Mesothelial cell of epicardium (in vitro differentiated cells): ENCODE measurements at regions not wholly inside any gene's neighbourhood (a gene's known extent, or its start where the extent isn't known, plus 50 kb on each side); places are given as distances from the start of the nearest gene placed in this dataset.

Experiments
- DNase-seq, 2 experiments: peaks; one replicate each; pipeline ENCODE4 v3.0.0; 2021; ENCODE audit warnings: low spot score in 2 of 2; ENCODE audit not compliant: unreplicated experiment in 2 of 2
- H3K27ac Mint-ChIP-seq: 2 replicates; pipeline ENCODE4 v1.8.0; 2021; ENCODE audit warnings: mixed read lengths
- H3K27me3 Mint-ChIP-seq: 2 replicates; pipeline ENCODE4 v1.8.0; 2021; ENCODE audit warnings: low read depth, mixed read lengths
- H3K36me3 Mint-ChIP-seq: 2 replicates; pipeline ENCODE4 v1.8.0; 2021; ENCODE audit warnings: mixed read lengths
- H3K4me1 Mint-ChIP-seq: 2 replicates; pipeline ENCODE4 v1.8.0; 2021; ENCODE audit warnings: mixed read lengths
- H3K4me3 Mint-ChIP-seq: 2 replicates; pipeline ENCODE4 v1.8.0; 2021; ENCODE audit warnings: mild to moderate bottlenecking, moderate library complexity, mixed read lengths
- H3K9me3 Mint-ChIP-seq: 2 replicates; pipeline ENCODE4 v1.8.0; 2021; ENCODE audit warnings: mixed read lengths
- TF ChIP-seq, protein P1 (sequence below): fragments of 200-600 bp; sonication (generic); IDR thresholded peaks from one replicate; pipeline ENCODE4 v1.5.0; 2021; ENCODE audit warnings: antibody characterized with exemption; ENCODE audit not compliant: unreplicated experiment

DNA sequence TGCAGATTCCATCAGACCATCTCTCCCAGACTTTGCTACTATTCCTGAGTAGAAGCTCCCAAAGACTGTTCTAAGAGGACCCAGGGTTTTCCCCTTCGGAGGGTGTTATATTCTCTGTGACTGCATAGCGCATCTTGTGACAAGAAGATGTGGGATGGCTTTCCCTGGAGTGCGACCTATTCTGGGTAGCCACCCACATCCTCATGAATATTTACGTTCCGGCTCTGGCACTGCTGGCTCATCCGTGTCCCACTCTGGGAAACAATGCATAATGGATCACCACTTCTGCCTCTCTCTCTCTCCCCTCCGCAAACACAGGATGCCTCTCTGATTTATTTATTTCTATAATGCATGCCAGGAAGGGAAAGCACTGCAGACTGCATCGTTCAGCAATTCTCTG lies 166.1 kb downstream of the PYDC2 start:
- no peak for DNase-seq
- TF ChIP-seq, protein P1, sequence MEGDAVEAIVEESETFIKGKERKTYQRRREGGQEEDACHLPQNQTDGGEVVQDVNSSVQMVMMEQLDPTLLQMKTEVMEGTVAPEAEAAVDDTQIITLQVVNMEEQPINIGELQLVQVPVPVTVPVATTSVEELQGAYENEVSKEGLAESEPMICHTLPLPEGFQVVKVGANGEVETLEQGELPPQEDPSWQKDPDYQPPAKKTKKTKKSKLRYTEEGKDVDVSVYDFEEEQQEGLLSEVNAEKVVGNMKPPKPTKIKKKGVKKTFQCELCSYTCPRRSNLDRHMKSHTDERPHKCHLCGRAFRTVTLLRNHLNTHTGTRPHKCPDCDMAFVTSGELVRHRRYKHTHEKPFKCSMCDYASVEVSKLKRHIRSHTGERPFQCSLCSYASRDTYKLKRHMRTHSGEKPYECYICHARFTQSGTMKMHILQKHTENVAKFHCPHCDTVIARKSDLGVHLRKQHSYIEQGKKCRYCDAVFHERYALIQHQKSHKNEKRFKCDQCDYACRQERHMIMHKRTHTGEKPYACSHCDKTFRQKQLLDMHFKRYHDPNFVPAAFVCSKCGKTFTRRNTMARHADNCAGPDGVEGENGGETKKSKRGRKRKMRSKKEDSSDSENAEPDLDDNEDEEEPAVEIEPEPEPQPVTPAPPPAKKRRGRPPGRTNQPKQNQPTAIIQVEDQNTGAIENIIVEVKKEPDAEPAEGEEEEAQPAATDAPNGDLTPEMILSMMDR = no peak
- Mint-ChIP-seq H3K9me3 (no peaks in the 10 kb centered on the region), H3K4me3 (no peak overlapping the region), H3K27me3 (no peaks in the 10 kb centered on the region), H3K27ac (no peak overlapping the region), H3K4me1 (peaks cover 9% of the 10 kb centered on the region), H3K36me3 (no peaks in the 10 kb centered on the region)

GRCh38 chr3:191628571-191628970 lies 167.6 kb downstream of the PYDC2 start:
- H3K27ac Mint-ChIP-seq = no peak overlapping the region
- H3K4me1 Mint-ChIP-seq = peaks cover 9% of the 10 kb centered on the region
- TF ChIP-seq, protein P1 = no peak
- no peaks in the 10 kb centered on the region for H3K36me3 Mint-ChIP-seq
- no peak overlapping the region for H3K4me3 Mint-ChIP-seq
- no peak for DNase-seq
- H3K27me3 Mint-ChIP-seq = no peaks in the 10 kb centered on the region
- no peaks in the 10 kb centered on the region for H3K9me3 Mint-ChIP-seq

GRCh38 chr3:191631496-191631895 lies 170.5 kb downstream of the PYDC2 start:
- no peaks in the 10 kb centered on the region for H3K27me3 Mint-ChIP-seq

GRCh38 chr3:191634902-191635301 lies 173.9 kb downstream of the PYDC2 start:
- no peaks in the 10 kb centered on the region for H3K27me3 Mint-ChIP-seq
- TF ChIP-seq, protein P1 = no peak
- DNase-seq = no peak
- no peak overlapping the region for H3K4me3 Mint-ChIP-seq
- peaks cover 1% of the 10 kb centered on the region for H3K9me3 Mint-ChIP-seq
- no peaks in the 10 kb centered on the region for H3K36me3 Mint-ChIP-seq
- H3K4me1 Mint-ChIP-seq = peaks cover 6% of the 10 kb centered on the region
- no peak overlapping the region for H3K27ac Mint-ChIP-seq

More at GRCh38 chr3:191631496-191631895, 170.5 kb downstream of the PYDC2 start:
- H3K9me3 Mint-ChIP-seq = no peaks in the 10 kb centered on the region
- H3K36me3 Mint-ChIP-seq = no peaks in the 10 kb centered on the region
- H3K27ac Mint-ChIP-seq = no peak overlapping the region
- H3K4me1 Mint-ChIP-seq = peaks cover 15% of the 10 kb centered on the region
- H3K4me3 Mint-ChIP-seq = no peak overlapping the region
- TF ChIP-seq, protein P1 = no peak
- DNase-seq = no peak

- no peak overlapping the region for H3K4me3 Mint-ChIP-seq
- H3K27me3 Mint-ChIP-seq = no peaks in the 10 kb centered on the region
- H3K27ac Mint-ChIP-seq = no peak overlapping the region
- no peaks in the 10 kb centered on the region for H3K36me3 Mint-ChIP-seq
- TF ChIP-seq, protein P1 = no peak
- DNase-seq = no peak
- peaks cover 4% of the 10 kb centered on the region for H3K9me3 Mint-ChIP-seq
- peaks cover 6% of the 10 kb centered on the region for H3K4me1 Mint-ChIP-seq
Observed at GRCh38 chr3:191637611-191638010, 176.6 kb downstream of the PYDC2 start.

- Mint-ChIP-seq H3K4me3 (no peak overlapping the region), H3K27ac (no peak overlapping the region), H3K27me3 (no peaks in the 10 kb centered on the region), H3K9me3 (peaks cover 30% of the 10 kb centered on the region), H3K36me3 (no peaks in the 10 kb centered on the region), H3K4me1 (no peaks in the 10 kb centered on the region)
- TF ChIP-seq, protein P1 = no peak
- no peak for DNase-seq
Observed at GRCh38 chr3:191641789-191642188, 180.8 kb downstream of the PYDC2 start.
